GM12872 (cell line): ENCODE measurements at regions not wholly inside any gene's neighbourhood (a gene's known extent, or its start where the extent isn't known, plus 50 kb on each side); places are given as distances from the start of the nearest gene placed in this dataset.

Experiments used
- TF ChIP-seq, protein P1 (sequence below): IDR thresholded peaks from 3 replicates; pipeline ENCODE4 v1.5.1; 2011; ENCODE audit warnings: low read depth, mild to moderate bottlenecking, low read length, moderate library complexity; ENCODE audit not compliant: insufficient read depth

- TF ChIP-seq, protein P1, sequence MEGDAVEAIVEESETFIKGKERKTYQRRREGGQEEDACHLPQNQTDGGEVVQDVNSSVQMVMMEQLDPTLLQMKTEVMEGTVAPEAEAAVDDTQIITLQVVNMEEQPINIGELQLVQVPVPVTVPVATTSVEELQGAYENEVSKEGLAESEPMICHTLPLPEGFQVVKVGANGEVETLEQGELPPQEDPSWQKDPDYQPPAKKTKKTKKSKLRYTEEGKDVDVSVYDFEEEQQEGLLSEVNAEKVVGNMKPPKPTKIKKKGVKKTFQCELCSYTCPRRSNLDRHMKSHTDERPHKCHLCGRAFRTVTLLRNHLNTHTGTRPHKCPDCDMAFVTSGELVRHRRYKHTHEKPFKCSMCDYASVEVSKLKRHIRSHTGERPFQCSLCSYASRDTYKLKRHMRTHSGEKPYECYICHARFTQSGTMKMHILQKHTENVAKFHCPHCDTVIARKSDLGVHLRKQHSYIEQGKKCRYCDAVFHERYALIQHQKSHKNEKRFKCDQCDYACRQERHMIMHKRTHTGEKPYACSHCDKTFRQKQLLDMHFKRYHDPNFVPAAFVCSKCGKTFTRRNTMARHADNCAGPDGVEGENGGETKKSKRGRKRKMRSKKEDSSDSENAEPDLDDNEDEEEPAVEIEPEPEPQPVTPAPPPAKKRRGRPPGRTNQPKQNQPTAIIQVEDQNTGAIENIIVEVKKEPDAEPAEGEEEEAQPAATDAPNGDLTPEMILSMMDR = no peak
These were observed 50.1 kb upstream of the HIF1A start for GRCh38 chr14:61645247-61645646.
